Caco-2 (cell line): ENCODE measurements at regions not wholly inside any gene's neighbourhood (a gene's known extent, or its start where the extent isn't known, plus 50 kb on each side); places are given as distances from the start of the nearest gene placed in this dataset.
"Not testable (repeated sequence)": the region's sequence is repeated elsewhere in the genome, so short reads cannot be mapped to it uniquely, and the experiment has no call there.

Source experiments
- BruUV-seq: library from RNA; stranded (reverse); fragments of 400-500 nt; replicated peaks from 2 replicates; lab custom pipeline; 2021; lab: Mats Ljungman, UMichigan
- CTCF ChIA-PET: fragments of 300-600 bp; sonication (Branson Sonifier 250); formaldehyde crosslinking; loops from one replicate; lab custom pipeline; 2022; ENCODE audit warnings: antibody characterized with exemption; lab: Charles Lee
- POLR2A ChIA-PET: fragments of 300-600 bp; sonication (Branson Sonifier 250); formaldehyde crosslinking; loops from one replicate; lab custom pipeline; 2022; ENCODE audit warnings: antibody characterized with exemption; lab: Charles Lee
- DNase-seq, 2 experiments: peaks; one replicate each; pipeline versions ENCODE4 v3.0.0 to v3.0.0-alpha.2; 2020 to 2022
- H3K27me3 ChIP-seq: replicated peaks from 2 replicates; pipeline ENCODE4 v1.6.0; 2011; ENCODE audit warnings: low read length; ENCODE audit not compliant: control insufficient read depth, insufficient read depth
- H3K36me3 ChIP-seq: 2 replicates; pipeline ENCODE4 v1.5.1; 2011; ENCODE audit warnings: low read length; ENCODE audit not compliant: control insufficient read depth, insufficient read depth
- H3K4me1 ChIP-seq: fragments of 250-450 bp; sonication (Bioruptor Pico); 2 replicates; pipeline ENCODE4 v1.5.1; 2020; ENCODE audit warnings: mild to moderate bottlenecking
- H3K4me3 ChIP-seq: 2 replicates; pipeline ENCODE4 v1.5.1; 2011; ENCODE audit warnings: low read depth, mild to moderate bottlenecking, control low read depth, low read length
- H3K9me3 ChIP-seq: fragments of 250-450 bp; sonication (Bioruptor Pico); 2 replicates; pipeline ENCODE4 v1.5.1; 2020; ENCODE audit warnings: mild to moderate bottlenecking, moderate library complexity
- H3K27ac Mint-ChIP-seq: one replicate; pipeline ENCODE4 v1.8.0; 2022; ENCODE audit warnings: mixed read lengths; ENCODE audit not compliant: unreplicated experiment
- H3K27me3 Mint-ChIP-seq: one replicate; pipeline ENCODE4 v1.8.0; 2022; ENCODE audit warnings: mixed read lengths; ENCODE audit not compliant: insufficient read depth, unreplicated experiment
- H3K36me3 Mint-ChIP-seq: one replicate; pipeline ENCODE4 v1.8.0; 2022; ENCODE audit warnings: mild to moderate bottlenecking, mixed read lengths; ENCODE audit not compliant: insufficient read depth, unreplicated experiment
- H3K4me1 Mint-ChIP-seq: one replicate; pipeline ENCODE4 v1.8.0; 2022; ENCODE audit warnings: low read depth, mixed read lengths; ENCODE audit not compliant: unreplicated experiment
- H3K4me3 Mint-ChIP-seq: one replicate; pipeline ENCODE4 v1.8.0; 2022; ENCODE audit warnings: mild to moderate bottlenecking, moderate library complexity, mixed read lengths; ENCODE audit not compliant: unreplicated experiment
- H3K9me3 Mint-ChIP-seq: one replicate; pipeline ENCODE4 v1.8.0; 2022; ENCODE audit warnings: mixed read lengths; ENCODE audit not compliant: unreplicated experiment
- intact Hi-C: fragments of 100-400 bp; cut with micrococcal nuclease; formaldehyde crosslinking; loops from one replicate; pipeline ENCODE4 v1.10.0; 2022; ENCODE audit not compliant: unreplicated experiment
- TF ChIP-seq, protein P1 (sequence below), 2 experiments: fragments of 200-600 bp in 1 of 2; IDR thresholded peaks; 1 replicate in 1 of 2; 2 replicates in 1 of 2; pipeline versions ENCODE4 v1.5.1 to v1.8.0; 2011 to 2022; ENCODE audit warnings: antibody characterized with exemption in 1 of 2, control low read depth in 1 of 2, inconsistent platforms in 1 of 2, low read depth in 1 of 2, low read length in 1 of 2, mild to moderate bottlenecking in 1 of 2, moderate library complexity in 1 of 2; ENCODE audit not compliant: insufficient read depth in 1 of 2, severe bottlenecking in 1 of 2, unreplicated experiment in 1 of 2

DNA sequence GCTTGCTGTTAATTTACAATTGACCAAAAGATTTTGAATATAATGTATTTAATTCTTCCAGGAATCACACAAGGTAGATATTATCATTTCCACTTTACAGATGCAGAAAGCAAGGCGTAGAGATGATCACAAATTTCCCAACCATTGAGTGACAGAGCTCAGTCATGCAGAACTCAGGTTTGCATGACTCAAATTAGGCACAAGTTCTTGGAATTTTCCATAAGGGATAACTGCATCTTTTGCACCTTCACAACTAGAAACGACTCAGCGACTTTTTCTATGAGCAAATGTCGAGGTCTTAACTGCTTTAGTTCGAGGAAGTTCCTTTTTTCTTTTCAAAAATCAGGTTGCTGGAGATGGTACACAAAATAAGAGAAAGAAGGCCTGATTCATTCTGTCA, 265.5 kb upstream of the PAPPA start:
- Histone ChIP-seq H3K27me3 (no peaks in the 10 kb centered on the region), H3K4me3 (no peak overlapping the region), H3K9me3 (no peaks in the 10 kb centered on the region), H3K36me3 (no peaks in the 10 kb centered on the region), H3K4me1 (no peaks in the 10 kb centered on the region)
- CTCF ChIA-PET, result interaction anchor here (0.5 to 0.6 kb wide), 2 partner anchors 8 to 114 kb away, joined by 6 to 9 read pairs; no protein-coding TSS in a partner anchor
- no peaks in the 10 kb centered on the region for H3K36me3 Mint-ChIP-seq
- no peaks in the 10 kb centered on the region for H3K9me3 Mint-ChIP-seq
- TF ChIP-seq, protein P1, sequence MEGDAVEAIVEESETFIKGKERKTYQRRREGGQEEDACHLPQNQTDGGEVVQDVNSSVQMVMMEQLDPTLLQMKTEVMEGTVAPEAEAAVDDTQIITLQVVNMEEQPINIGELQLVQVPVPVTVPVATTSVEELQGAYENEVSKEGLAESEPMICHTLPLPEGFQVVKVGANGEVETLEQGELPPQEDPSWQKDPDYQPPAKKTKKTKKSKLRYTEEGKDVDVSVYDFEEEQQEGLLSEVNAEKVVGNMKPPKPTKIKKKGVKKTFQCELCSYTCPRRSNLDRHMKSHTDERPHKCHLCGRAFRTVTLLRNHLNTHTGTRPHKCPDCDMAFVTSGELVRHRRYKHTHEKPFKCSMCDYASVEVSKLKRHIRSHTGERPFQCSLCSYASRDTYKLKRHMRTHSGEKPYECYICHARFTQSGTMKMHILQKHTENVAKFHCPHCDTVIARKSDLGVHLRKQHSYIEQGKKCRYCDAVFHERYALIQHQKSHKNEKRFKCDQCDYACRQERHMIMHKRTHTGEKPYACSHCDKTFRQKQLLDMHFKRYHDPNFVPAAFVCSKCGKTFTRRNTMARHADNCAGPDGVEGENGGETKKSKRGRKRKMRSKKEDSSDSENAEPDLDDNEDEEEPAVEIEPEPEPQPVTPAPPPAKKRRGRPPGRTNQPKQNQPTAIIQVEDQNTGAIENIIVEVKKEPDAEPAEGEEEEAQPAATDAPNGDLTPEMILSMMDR (IDR thresholded peaks at IDR 0.05; ENCODE audit: insufficient read depth in 1 of 2, low read depth in 1 of 2, low read length in 1 of 2, severe bottlenecking in 1 of 2, unreplicated experiment in 1 of 2), result no peak
- intact Hi-C loops, result no loop called here
- no peak overlapping the region for H3K27ac Mint-ChIP-seq
- POLR2A ChIA-PET, result no interaction called here
- H3K4me3 Mint-ChIP-seq, result no peak overlapping the region
- no peak for DNase-seq
- H3K4me1 Mint-ChIP-seq, result no peaks in the 10 kb centered on the region
- BruUV-seq, result no TSS peak
- peaks cover 7% of the 10 kb centered on the region for H3K27me3 Mint-ChIP-seq

DNA sequence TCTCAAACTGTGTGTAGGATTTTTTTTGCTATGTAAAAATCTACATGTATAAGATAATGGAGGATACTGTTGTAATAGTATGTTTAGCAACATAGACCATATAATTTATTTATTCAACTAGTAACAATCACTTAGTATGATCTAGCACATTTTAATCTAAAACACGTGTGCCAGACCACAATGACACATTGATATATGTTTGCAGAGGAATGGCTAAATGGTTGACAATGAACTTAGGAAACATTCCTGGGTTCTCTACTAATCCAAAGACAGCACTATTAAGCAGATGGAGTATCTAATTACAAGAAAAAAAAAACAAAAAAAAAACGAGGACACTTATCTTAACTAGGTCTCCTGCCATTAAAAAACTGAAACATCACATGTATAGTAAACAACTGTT, 261.7 kb upstream of the PAPPA start:
- H3K27ac Mint-ChIP-seq, result no peak overlapping the region
- intact Hi-C loops, result no loop called here
- H3K9me3 Mint-ChIP-seq, result no peaks in the 10 kb centered on the region
- H3K4me1 ChIP-seq, result no peaks in the 10 kb centered on the region
- no peak overlapping the region for H3K4me3 Mint-ChIP-seq
- no peaks in the 10 kb centered on the region for H3K36me3 Mint-ChIP-seq
- ChIA-PET POLR2A (no interaction called here), CTCF (no interaction called here)
- H3K27me3 ChIP-seq, result no peaks in the 10 kb centered on the region
- no peaks in the 10 kb centered on the region for H3K36me3 ChIP-seq
- BruUV-seq, result no TSS peak
- no peak overlapping the region for H3K4me3 ChIP-seq
- H3K4me1 Mint-ChIP-seq, result no peaks in the 10 kb centered on the region
- no peak for DNase-seq
- no peaks in the 10 kb centered on the region for H3K9me3 ChIP-seq
- peaks cover 7% of the 10 kb centered on the region for H3K27me3 Mint-ChIP-seq
- TF ChIP-seq, protein P1 (IDR thresholded peaks at IDR 0.05; ENCODE audit: insufficient read depth in 1 of 2, low read depth in 1 of 2, low read length in 1 of 2, severe bottlenecking in 1 of 2, unreplicated experiment in 1 of 2), result no peak

DNA sequence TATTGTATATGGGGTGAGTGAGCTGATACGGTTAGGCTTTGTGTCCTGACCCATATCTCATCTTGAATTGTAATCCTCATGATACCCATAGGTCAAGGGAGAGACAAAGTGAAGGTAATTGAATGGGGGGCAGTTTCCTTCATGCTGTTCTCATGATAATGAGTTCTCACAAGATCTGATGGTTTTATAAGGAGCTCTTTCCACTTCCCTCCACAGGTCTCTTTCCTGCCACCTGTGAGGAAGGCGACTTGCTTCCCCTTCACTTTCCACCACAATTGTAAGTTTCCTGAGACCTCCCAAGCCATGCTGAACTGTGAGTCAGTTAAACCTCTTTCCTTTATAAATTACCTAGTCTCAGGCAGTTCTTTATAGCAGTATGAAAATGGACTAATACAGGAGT, 255.1 kb upstream of the PAPPA start:
- H3K4me3 Mint-ChIP-seq, POLR2A ChIA-PET, BruUV-seq, H3K4me1 ChIP-seq, H3K27ac Mint-ChIP-seq, H3K36me3 ChIP-seq, intact Hi-C loops, DNase-seq, H3K9me3 ChIP-seq, CTCF ChIA-PET, H3K27me3 ChIP-seq, H3K36me3 Mint-ChIP-seq, H3K4me1 Mint-ChIP-seq, H3K27me3 Mint-ChIP-seq, H3K4me3 ChIP-seq, H3K9me3 Mint-ChIP-seq: not testable (repeated sequence)

DNA sequence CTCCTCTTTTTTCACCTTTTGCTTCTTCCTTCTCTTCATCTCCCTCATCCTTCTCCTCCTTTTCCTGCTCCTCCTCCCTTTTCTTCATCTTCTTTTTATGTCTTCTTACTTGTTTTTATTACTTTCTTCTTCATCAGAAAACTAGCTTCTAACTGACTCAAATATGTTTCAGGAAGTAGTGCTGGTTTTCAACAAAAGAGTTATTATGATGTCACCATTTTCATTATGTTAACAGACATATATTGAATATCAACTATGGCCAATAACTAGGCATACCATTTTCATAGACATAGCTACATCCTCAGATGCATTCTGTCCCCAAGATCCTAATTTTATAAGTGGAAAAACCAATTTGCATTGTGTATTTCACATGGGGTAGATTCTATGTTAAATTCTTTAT, 252.9 kb upstream of the PAPPA start:
- Histone ChIP-seq H3K9me3 (no peaks in the 10 kb centered on the region), H3K4me3 (no peak overlapping the region), H3K27me3 (no peaks in the 10 kb centered on the region), H3K4me1 (no peaks in the 10 kb centered on the region), H3K36me3 (no peaks in the 10 kb centered on the region)
- no peak for DNase-seq
- POLR2A ChIA-PET, result no interaction called here
- H3K27ac Mint-ChIP-seq, result no peak overlapping the region
- H3K9me3 Mint-ChIP-seq, result no peaks in the 10 kb centered on the region
- no peaks in the 10 kb centered on the region for H3K4me1 Mint-ChIP-seq
- no peaks in the 10 kb centered on the region for H3K36me3 Mint-ChIP-seq
- intact Hi-C loops, result no loop called here
- H3K4me3 Mint-ChIP-seq, result no peak overlapping the region
- TF ChIP-seq, protein P1 (IDR thresholded peaks at IDR 0.05; ENCODE audit: insufficient read depth in 1 of 2, low read depth in 1 of 2, low read length in 1 of 2, severe bottlenecking in 1 of 2, unreplicated experiment in 1 of 2), result no peak
- BruUV-seq, result no TSS peak
- H3K27me3 Mint-ChIP-seq, result peaks cover 7% of the 10 kb centered on the region
- CTCF ChIA-PET, result interaction anchor here (0.5 kb wide), 1 partner anchor 469 kb away, joined by 3 read pairs; no protein-coding TSS in a partner anchor
